ENCODE measurements at regions not wholly inside any gene's neighbourhood (a gene's known extent, or its start where the extent isn't known, plus 50 kb on each side); places are given as distances from the start of the nearest gene placed in this dataset.

DNA sequence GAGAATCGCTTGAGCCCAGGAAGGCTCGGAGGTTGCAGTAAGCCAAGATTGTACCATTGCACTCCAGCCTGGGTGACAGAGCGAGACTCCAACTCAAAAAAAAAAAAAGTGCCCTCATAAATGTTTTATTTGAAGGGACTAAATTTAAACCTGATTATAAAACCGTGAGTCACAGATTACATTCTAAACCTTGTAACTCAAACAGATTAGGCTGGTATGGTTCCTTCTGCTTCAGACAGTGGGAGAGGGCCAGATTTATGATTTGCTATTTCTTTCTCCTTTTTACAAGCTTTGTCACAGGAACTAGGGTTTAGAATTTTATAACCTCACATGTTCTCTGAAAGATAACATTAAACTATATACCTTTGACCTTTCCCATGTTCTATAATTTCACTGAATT is 801.2 kb upstream of the ZWINT start:
- Histone ChIP-seq H3K4me2 (replicated peaks; ENCODE audit: low read depth, low read length, poor library complexity, severe bottlenecking) (no peak overlapping the region), H3K27ac (ENCODE audit: low read length in 2 of 2) (no peak overlapping the region), H4K20me1 (ENCODE audit: control insufficient read depth, insufficient read depth, low read length, poor library complexity, severe bottlenecking) (no peaks in the 10 kb centered on the region), H3K9me3 (ENCODE audit: control extremely low read depth in 1 of 3, control insufficient read depth in 2 of 3, insufficient read depth in 1 of 3, low read length in 2 of 3) (peaks cover 0 to 7% (median 0%) of the 10 kb centered on the region in 3 donors), H2AFZ (ENCODE audit: insufficient read depth, low read depth, low read length, poor library complexity, severe bottlenecking) (no peak overlapping the region), H3K9ac (ENCODE audit: low read length) (no peak overlapping the region), H3K79me2 (ENCODE audit: control insufficient read depth, insufficient read depth, low read length) (no peaks in the 10 kb centered on the region), H3K4me1 (ENCODE audit: control insufficient read depth in 2 of 2, insufficient read depth in 2 of 2, low read length in 2 of 2) (no peaks in the 10 kb centered on the region), H3K27me3 (replicated peaks in 1 of 4; ENCODE audit: control extremely low read depth in 1 of 4, control insufficient read depth in 3 of 4, insufficient read depth in 4 of 4, low read length in 3 of 4) (no peaks in the 10 kb centered on the region), H3K4me3 (ENCODE audit: control extremely low read depth in 1 of 5, extremely low read depth in 1 of 5, insufficient read depth in 1 of 5, low read depth in 2 of 5, low read length in 4 of 5) (no peak overlapping the region), H3K36me3 (replicated peaks in 1 of 2; ENCODE audit: control extremely low read depth in 1 of 2, control insufficient read depth in 1 of 2, extremely low read depth in 1 of 2, insufficient read depth in 2 of 2, low read length in 1 of 2) (no peaks in the 10 kb centered on the region)
- ATAC-seq (ENCODE audit: low read depth) = no peak
- H3K27ac Mint-ChIP-seq = no peak overlapping the region
- CTCF ChIA-PET = no interaction called here
- intact Hi-C loops (cut with micrococcal nuclease) = no loop called here
- WGBS (ENCODE audit: insufficient coverage) = 80% methylated on average over 1 of the region's 4 CpGs
- H3K27me3 Mint-ChIP-seq = no peaks in the 10 kb centered on the region
- H3K4me1 Mint-ChIP-seq = no peaks in the 10 kb centered on the region
- POLR2A ChIA-PET = no interaction called here
- no peak overlapping the region for H3K4me3 Mint-ChIP-seq
- no peak for DNase-seq
- no peak for TF ChIP-seq EZH2 (IDR thresholded peaks at IDR 0.05; ENCODE audit: borderline replicate concordance, insufficient read depth, low read depth, low read length, poor library complexity, severe bottlenecking)
- TF ChIP-seq, protein P1, sequence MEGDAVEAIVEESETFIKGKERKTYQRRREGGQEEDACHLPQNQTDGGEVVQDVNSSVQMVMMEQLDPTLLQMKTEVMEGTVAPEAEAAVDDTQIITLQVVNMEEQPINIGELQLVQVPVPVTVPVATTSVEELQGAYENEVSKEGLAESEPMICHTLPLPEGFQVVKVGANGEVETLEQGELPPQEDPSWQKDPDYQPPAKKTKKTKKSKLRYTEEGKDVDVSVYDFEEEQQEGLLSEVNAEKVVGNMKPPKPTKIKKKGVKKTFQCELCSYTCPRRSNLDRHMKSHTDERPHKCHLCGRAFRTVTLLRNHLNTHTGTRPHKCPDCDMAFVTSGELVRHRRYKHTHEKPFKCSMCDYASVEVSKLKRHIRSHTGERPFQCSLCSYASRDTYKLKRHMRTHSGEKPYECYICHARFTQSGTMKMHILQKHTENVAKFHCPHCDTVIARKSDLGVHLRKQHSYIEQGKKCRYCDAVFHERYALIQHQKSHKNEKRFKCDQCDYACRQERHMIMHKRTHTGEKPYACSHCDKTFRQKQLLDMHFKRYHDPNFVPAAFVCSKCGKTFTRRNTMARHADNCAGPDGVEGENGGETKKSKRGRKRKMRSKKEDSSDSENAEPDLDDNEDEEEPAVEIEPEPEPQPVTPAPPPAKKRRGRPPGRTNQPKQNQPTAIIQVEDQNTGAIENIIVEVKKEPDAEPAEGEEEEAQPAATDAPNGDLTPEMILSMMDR (IDR thresholded peaks at IDR 0.05) = no peak
- peaks cover 2% of the 10 kb centered on the region for H3K9me3 Mint-ChIP-seq (ENCODE audit: insufficient read depth)

DNA sequence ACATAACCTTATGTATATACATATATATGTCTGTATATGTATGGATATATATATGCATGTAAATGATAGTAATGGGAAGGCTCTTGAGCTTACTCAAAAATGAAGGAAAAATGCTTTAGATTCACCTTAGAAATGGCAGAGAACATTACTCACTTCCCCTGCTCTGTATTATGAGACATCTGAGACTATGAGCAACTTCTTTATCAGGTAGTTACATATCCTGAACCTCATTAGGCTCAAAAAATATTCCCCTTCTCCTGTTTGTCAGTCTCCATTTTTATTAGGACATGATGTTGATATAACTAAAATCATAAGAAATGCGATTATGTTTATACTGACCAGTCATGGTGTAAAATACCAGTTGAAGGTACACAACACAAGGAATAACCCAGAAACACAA is 800.1 kb upstream of the ZWINT start:
- POLR2A ChIA-PET = no interaction called here
- CTCF ChIA-PET = no interaction called here
- Mint-ChIP-seq H3K27ac (no peak overlapping the region), H3K27me3 (no peaks in the 10 kb centered on the region), H3K9me3 (ENCODE audit: insufficient read depth) (peaks cover 2% of the 10 kb centered on the region), H3K4me3 (no peak overlapping the region), H3K4me1 (no peaks in the 10 kb centered on the region)
- intact Hi-C loops (cut with micrococcal nuclease) = no loop called here
- TF ChIP-seq EZH2 (IDR thresholded peaks at IDR 0.05; ENCODE audit: borderline replicate concordance, insufficient read depth, low read depth, low read length, poor library complexity, severe bottlenecking) = no peak
- TF ChIP-seq, protein P1 (IDR thresholded peaks at IDR 0.05) = no peak
- H3K4me2 ChIP-seq (replicated peaks; ENCODE audit: low read depth, low read length, poor library complexity, severe bottlenecking) = no peak overlapping the region
- H3K9me3 ChIP-seq (ENCODE audit: control extremely low read depth in 1 of 3, control insufficient read depth in 2 of 3, insufficient read depth in 1 of 3, low read length in 2 of 3) = peaks cover 0 to 7% (median 0%) of the 10 kb centered on the region in 3 donors
- no peak for DNase-seq
- no peaks in the 10 kb centered on the region for H4K20me1 ChIP-seq (ENCODE audit: control insufficient read depth, insufficient read depth, low read length, poor library complexity, severe bottlenecking)
- H3K9ac ChIP-seq (ENCODE audit: low read length) = no peak overlapping the region
- WGBS (ENCODE audit: insufficient coverage) = no CpG with 5 or more reads among the region's 1 CpG
- ATAC-seq (ENCODE audit: low read depth) = no peak
- H3K4me1 ChIP-seq (ENCODE audit: control insufficient read depth in 2 of 2, insufficient read depth in 2 of 2, low read length in 2 of 2) = no peaks in the 10 kb centered on the region
- H2AFZ ChIP-seq (ENCODE audit: insufficient read depth, low read depth, low read length, poor library complexity, severe bottlenecking) = no peak overlapping the region
- H3K27me3 ChIP-seq (replicated peaks in 1 of 4; ENCODE audit: control extremely low read depth in 1 of 4, control insufficient read depth in 3 of 4, insufficient read depth in 4 of 4, low read length in 3 of 4) = no peaks in the 10 kb centered on the region
- H3K4me3 ChIP-seq (ENCODE audit: control extremely low read depth in 1 of 5, extremely low read depth in 1 of 5, insufficient read depth in 1 of 5, low read depth in 2 of 5, low read length in 4 of 5) = no peak overlapping the region
- H3K27ac ChIP-seq (ENCODE audit: low read length in 2 of 2) = no peak overlapping the region
- H3K79me2 ChIP-seq (ENCODE audit: control insufficient read depth, insufficient read depth, low read length) = no peaks in the 10 kb centered on the region
- no peaks in the 10 kb centered on the region for H3K36me3 ChIP-seq (replicated peaks in 1 of 2; ENCODE audit: control extremely low read depth in 1 of 2, control insufficient read depth in 1 of 2, extremely low read depth in 1 of 2, insufficient read depth in 2 of 2, low read length in 1 of 2)
